IPS-18c (cell line): ENCODE measurements at regions not wholly inside any gene's neighbourhood (a gene's known extent, or its start where the extent isn't known, plus 50 kb on each side); places are given as distances from the start of the nearest gene placed in this dataset.
"Not testable (repeated sequence)": the region's sequence is repeated elsewhere in the genome, so short reads cannot be mapped to it uniquely, and the experiment has no call there.

Experiments used
- H3K4me3 ChIP-seq: 2 replicates; pipeline ENCODE4 v1.7.0; 2013; ENCODE audit warnings: low read depth, mild to moderate bottlenecking, low read length, moderate library complexity; ENCODE audit not compliant: insufficient read depth
- H3K9me3 ChIP-seq: one replicate; pipeline ENCODE4 v1.6.1; 2013; ENCODE audit warnings: mild to moderate bottlenecking, low read length, moderate library complexity; ENCODE audit not compliant: control insufficient read depth, insufficient read depth

DNA sequence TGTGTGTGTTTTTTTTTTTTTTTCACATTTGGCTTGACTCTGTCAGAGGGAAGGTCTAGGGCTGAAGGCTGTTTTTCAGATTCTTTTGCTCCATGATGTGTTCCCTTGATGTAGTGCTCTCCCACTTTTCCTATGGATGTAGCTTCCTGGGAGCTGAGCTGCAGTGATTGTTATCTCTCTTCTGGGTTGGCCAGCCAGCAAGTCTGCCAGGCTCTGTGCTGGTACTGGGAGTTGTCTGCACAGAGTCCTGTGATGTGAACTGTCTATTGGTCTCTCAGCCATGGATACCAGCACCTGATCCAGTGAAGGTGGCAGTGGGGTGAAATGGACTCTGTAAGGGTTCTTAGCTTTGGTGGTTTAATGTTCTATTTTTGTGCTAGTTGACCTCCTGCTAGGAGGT, 377.4 kb upstream of the MAN1A1 start:
- not testable (repeated sequence) for H3K9me3 ChIP-seq, H3K4me3 ChIP-seq

DNA sequence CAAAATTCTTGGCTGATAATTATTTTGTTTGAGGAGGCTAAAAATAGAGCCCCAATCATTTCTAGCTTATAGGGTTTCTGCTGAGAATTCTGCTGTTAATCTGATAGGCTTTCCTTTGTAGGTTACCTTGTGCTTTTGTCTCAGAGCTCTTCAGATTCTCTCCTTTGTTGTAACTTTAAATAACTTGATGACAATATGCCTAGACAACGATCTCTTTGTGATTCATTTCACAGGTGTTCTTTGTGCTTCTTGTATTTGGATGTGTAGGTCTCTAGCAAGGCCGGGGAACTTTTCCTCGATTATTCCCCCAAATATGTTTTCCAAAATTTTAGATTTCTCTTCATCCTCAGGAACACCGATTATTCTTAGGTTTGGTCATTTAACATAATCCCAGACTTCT, 376.5 kb upstream of the MAN1A1 start:
- H3K9me3 ChIP-seq, result no peaks in the 10 kb centered on the region
- H3K4me3 ChIP-seq, result no peak overlapping the region

DNA sequence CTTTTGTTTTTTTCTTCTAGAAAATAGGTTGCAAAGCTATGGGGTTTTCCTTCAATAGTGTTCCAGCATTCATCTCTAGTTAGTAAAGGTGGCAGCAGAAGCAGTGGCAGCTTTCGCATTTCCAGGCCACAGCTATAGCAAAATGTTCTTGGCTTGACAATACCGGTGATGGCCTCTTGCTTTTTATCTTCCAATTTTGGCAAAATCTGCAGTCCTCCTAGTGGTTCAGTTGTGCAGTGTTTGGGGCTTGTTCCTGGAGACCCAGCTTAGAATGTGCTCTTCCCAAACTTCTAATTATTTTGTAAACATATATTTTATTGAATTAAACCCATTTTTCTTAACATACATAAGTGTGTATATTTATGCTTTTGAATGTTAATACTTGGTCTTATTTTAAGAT, 370.6 kb upstream of the MAN1A1 start:
- no peaks in the 10 kb centered on the region for H3K9me3 ChIP-seq
- no peak overlapping the region for H3K4me3 ChIP-seq

DNA sequence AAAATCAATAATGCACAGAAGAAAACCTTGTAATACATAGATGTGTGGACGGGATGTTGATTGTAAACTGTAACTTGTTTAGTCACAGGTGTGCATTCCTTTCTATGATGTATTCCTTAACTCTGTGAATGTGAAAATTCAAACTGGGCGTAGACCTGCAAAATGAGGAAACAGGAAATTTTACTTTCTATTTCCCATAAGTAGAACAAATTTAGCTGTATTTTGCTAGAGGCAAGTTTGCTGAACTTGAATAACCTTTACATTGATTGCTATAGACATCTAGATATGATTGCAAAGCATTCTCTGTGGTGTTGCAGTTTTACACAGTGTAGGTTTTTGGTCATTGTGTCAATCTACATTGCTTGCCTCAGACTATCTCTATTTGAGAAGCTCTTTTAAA, 368.4 kb upstream of the MAN1A1 start:
- H3K9me3 ChIP-seq, result no peaks in the 10 kb centered on the region
- H3K4me3 ChIP-seq, result no peak overlapping the region

DNA sequence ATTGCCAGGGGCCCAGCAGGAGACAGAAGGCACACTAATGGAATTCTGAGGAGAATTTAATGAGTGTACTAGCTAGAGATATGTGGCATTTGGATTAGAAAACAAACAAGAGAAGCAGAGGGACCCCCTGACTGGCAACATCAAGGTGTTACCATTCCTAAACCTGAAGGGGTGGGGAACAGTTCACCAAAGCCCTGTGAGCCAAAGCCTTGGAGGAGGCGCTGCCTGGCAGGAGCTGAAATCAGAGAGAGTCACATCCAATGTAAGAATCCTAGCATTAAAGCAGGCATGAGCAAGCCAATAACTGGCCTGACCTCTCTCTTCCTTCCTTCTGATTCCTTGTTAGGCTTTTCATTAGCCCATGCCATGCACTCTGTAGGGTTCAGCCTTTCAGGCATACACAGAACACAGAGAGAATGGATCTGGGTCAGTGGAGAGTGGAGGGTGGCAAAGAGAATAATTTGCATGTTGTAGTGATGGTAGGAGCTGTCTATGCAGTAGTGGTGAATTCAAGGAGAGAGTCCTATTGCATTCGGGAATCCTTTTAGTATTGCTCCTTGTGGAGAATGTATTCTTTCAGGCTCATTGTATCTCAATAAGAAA, 367.2 kb upstream of the MAN1A1 start:
- Histone ChIP-seq H3K4me3 (no peak overlapping the region), H3K9me3 (no peaks in the 10 kb centered on the region)

DNA sequence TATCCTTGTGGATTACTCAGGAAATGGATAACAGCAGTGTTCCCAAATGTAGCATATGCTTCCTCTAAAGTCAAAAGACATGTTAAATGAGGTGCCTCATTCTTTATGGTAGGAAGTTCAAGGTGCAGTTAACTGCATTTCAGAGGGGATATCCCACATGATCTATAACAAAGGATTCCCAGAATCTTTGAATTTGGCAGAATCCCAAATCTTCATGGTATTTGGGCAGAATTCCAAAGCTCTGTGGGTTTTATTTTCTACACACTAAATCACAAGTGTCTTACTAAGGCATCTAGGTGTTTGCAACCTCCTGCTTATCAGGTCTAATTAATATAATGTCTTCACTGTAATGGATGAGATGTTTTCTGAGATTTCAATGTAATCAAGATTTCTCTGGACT, 364.3 kb upstream of the MAN1A1 start:
- no peaks in the 10 kb centered on the region for H3K9me3 ChIP-seq
- no peak overlapping the region for H3K4me3 ChIP-seq

DNA sequence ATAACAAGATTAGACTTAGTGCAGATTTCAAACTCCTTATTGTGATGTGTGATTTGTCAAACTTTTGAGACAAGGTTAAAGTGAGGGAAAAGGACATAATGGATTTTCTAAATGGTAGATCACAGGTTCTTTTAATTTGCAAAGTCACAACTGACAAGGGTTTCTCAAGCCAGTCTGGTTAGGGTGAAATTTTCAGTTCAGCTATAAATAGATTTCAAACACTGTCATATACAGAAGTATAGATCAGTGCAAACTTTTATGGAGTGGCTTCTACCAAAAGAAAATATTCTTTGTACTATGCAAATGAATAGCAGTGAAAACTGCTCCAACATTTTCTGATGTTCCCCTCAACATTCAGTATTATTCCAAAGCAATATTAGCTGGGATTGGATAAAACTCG, 337.1 kb upstream of the MAN1A1 start:
- Histone ChIP-seq H3K4me3 (no peak overlapping the region), H3K9me3 (no peaks in the 10 kb centered on the region)

DNA sequence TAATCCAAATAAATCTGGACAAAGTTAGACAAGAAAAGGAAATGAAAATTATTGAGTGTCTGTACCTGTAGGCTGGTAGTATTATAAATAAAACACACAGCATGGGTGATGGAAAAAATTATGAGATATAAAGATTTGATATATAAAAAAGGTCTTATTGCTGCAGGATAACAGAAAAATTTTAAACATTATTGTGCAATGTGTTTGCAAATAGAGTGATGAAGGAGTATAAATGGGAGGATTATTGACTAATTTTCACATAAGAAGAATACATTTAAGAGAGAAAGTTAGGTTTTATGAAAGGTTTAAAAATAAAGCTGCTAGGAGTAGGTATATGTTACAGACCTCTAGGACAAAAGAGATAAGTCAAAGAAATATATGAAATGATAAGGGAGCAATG, 336.7 kb upstream of the MAN1A1 start:
- Histone ChIP-seq H3K4me3 (no peak overlapping the region), H3K9me3 (no peaks in the 10 kb centered on the region)

DNA sequence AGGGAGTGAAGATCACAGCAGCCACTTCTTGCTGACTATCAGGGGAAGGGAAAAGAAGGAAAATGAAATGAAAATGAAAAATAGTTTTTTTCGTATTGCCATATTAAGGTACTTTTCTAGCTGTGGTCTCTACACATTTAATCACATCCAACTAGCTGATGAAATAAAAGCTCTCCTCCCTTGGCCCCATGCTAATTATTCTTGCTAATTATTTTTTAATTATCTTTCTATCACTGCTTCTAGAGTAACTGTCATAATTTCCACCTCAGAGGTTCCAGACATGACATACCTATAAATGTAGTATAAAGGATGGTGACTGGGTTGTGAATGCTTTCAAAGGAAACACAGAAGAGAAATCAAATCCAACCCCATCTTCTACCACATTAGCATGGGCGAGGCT, 334.1 kb upstream of the MAN1A1 start:
- Histone ChIP-seq H3K9me3 (no peaks in the 10 kb centered on the region), H3K4me3 (no peak overlapping the region)

DNA sequence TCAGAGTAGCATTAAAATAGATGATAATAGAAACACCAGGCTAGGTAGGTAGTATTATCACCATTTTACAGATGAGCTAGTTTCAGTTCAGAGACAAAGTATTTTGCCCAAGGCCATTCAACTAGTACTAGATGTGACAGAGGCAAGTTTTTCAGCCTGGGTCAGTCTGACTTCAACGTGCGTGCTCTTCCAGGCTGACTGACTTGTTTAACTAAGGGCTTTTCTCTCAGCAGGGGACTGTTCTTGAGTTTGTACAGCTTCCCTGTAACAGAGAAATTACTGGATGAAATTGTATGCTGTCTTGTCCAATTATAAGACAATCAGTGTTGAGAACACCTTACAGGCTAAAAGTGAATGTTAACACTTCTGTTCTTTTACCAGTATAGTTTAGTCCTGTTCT, 333.5 kb upstream of the MAN1A1 start:
- H3K9me3 ChIP-seq, result no peaks in the 10 kb centered on the region
- no peak overlapping the region for H3K4me3 ChIP-seq

DNA sequence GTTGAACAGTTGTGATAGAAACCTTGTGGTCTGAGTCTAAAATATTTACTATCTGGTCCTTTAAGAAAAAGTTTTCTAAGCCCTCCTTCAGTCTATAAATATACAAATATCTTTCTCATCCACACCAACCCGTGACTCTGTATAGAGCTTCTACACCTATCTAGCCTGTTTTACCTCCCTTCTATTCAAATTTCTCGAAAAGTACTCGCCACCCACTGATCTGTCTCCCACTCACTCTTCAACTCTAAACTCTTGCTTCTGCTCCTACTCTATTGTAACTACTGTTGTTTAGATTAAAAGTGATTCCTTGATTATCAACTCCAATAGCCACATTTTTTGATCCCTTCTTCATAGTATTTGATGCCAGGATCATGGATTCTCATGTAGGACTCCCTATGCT, 329.4 kb upstream of the MAN1A1 start:
- no peak overlapping the region for H3K4me3 ChIP-seq
- H3K9me3 ChIP-seq, result no peaks in the 10 kb centered on the region

DNA sequence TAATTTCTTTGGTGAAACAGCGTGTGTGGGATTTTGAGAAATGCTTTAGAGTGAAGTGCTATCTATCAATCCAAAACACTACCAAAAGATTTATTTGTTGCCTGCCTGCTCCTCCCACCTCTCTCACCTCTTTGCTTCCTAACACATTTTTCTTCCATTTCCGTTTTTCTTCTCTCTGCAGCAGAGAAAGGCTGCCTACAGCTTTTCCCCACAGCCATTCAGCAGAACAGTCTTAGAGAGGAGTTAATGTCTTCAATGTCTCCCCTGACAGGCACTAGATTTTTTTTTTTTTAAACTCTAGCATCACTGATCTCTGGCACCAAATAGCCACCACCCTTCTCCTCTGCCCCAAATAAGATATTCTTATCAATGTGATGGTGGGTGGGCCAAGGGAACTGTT, 327.8 kb upstream of the MAN1A1 start:
- Histone ChIP-seq H3K9me3 (no peaks in the 10 kb centered on the region), H3K4me3 (no peak overlapping the region)

DNA sequence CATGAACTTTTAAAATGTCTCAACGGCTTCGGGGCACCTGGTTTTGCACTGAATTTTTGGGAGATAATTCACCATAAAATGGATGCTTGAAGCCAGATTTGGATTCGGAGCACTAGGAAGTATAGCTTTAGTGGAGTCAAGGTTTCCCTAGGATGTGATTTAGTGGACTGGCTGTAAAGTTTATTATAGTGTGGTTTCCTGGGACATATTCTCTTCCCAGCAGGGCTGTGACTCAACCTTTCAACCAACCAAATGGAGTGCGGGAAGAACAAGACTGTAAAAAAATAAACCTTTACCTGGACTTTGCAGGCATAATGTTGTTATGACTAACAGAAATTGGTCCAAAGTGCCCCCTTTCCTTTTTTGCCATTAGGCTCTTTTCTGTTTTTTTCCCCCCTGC, 327.4 kb upstream of the MAN1A1 start:
- H3K9me3 ChIP-seq, result no peaks in the 10 kb centered on the region
- no peak overlapping the region for H3K4me3 ChIP-seq

DNA sequence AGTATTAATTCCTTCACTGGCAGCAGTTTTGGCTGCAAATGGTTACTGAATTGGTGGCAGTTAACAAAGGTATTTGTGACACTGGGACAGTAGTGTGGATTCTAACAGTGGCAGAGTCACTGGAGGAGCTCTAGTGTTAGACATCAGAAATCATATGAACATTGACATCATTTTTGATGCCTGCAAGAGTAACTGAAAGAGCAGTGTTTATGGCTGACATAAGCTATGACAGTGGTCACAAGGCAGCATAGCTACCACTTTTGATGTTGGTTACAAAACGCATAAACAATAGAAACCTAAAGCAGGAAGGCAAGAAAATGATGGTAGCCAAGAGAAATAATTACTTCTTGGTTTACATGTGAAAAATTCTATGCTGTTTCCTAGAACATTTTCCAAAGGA, 326.7 kb upstream of the MAN1A1 start:
- Histone ChIP-seq H3K9me3 (no peaks in the 10 kb centered on the region), H3K4me3 (no peak overlapping the region)

DNA sequence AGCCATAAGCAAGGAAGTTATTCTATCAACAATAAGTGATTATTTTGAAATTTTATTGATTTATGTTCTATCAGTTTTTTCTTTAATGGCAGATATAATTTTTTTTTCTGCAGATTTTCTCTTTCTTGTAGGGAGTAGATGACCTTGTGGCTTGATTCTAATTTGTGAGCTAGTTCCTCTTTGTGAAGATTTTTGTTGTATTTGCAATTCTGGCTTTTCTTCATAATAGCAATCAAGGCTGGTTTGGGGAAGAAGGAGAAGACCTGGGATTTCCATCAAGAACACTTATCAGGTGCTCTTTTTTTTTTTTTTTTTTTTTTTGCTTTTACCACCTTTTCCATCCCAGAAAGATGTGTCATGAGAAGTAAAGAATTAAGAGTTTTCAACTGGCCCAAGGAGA, 324.2 kb upstream of the MAN1A1 start:
- no peak overlapping the region for H3K4me3 ChIP-seq

DNA sequence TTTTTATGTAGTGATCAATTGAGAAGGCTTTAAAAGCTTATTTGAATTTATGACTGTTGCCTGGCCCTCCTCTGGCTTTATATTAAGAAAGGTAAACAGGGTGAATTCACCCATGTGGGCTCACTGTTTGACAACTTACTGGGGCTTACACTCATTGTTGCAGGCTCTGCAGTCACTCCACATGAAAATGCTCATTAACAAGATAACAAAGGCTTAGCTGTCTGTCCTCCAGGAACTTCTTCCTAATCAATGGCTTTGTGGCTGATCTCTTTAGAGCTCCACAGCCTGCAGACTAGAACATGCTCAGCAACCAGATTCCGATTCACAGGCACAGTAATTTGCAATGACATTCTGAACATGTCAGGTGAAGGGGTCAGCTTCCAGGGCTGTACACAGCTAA, 323.2 kb upstream of the MAN1A1 start:
- no peaks in the 10 kb centered on the region for H3K9me3 ChIP-seq
- no peak overlapping the region for H3K4me3 ChIP-seq

More for the DNA sequence above, 324.2 kb upstream of the MAN1A1 start:
- H3K9me3 ChIP-seq, result no peaks in the 10 kb centered on the region

DNA sequence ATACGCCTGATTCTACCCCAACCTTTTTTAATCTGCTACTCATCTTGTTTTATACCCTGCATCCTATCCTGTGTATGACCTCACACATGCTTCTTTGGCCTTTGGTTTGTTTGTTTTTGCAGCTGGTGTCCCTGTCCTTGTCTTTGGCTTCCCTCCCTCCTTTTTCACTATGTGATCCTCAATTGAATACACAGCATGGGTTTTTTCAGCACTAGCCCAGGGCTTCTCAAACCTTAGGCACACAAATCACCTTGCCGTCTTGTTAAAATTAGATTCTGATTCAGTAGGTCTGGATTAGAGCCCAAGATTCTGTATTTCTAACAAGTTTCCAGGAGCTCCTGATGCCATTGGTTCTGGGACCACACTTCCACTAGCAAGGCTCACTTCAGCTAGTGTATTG, 321.5 kb upstream of the MAN1A1 start:
- no peaks in the 10 kb centered on the region for H3K9me3 ChIP-seq
- H3K4me3 ChIP-seq, result no peak overlapping the region

DNA sequence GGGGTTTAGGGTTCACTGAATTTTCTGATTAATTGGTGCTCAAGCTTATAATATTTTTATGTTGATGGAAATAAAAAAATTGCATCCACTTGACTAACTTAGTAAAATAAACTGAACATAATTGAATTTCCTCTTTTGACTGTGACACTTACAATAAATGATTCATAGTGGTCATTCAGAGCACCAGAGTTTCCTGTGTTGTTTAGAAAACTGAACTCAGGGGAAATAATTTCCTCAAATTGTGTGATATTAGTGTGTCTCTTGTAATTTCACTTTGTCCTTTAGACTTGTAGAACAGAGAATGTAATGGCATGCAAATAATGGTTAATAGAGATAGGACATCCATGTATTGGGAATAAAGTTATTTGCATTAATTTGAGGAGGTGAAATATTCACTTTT, 319.7 kb upstream of the MAN1A1 start:
- no peaks in the 10 kb centered on the region for H3K9me3 ChIP-seq
- no peak overlapping the region for H3K4me3 ChIP-seq

DNA sequence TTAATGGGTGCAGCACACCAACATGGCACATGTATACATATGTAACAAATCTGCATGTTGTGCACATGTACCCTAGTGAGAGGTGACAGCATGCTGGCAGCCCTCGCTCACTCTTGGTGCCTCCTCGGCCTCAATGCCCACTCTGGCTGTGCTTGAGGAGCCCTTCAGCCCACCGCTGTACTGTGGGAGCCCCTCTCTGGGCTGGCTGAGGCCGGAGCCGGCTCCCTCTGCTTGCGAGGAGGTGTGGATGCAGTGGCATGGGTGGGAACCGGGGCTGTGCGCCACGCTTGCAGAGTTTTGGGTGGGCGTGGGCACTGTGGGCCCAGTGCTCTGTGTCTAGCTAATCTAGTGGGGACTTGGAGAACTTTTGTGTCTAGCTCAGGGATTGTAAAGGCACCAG, 315.9 kb upstream of the MAN1A1 start:
- not testable (repeated sequence) for H3K4me3 ChIP-seq, H3K9me3 ChIP-seq
